Transverse colon (tissue), 4 donors: ENCODE measurements at regions not wholly inside any gene's neighbourhood (a gene's known extent, or its start where the extent isn't known, plus 50 kb on each side); places are given as distances from the start of the nearest gene placed in this dataset.

Experiments used
- DNase-seq: peaks from one replicate; pipeline ENCODE4 v3.0.0-alpha.2; 2019
- H3K27ac ChIP-seq, 4 donors: fragments of 200-600 bp; sonication (generic); 2 replicates each; pipeline ENCODE4 v1.5.1; 2016 to 2018; ENCODE audit warnings: inconsistent platforms in 4 of 4
- H3K27me3 ChIP-seq: fragments of 200-600 bp; sonication (generic); 2 replicates; pipeline ENCODE4 v1.5.1; 2017; ENCODE audit warnings: inconsistent platforms
- H3K36me3 ChIP-seq, 4 donors: fragments of 200-600 bp; sonication (generic); 2 replicates each; pipeline ENCODE4 v1.5.1; 2017 to 2019; ENCODE audit warnings: inconsistent platforms in 4 of 4
- H3K4me1 ChIP-seq, 4 donors: fragments of 200-600 bp; sonication (generic); 2 replicates each; pipeline ENCODE4 v1.5.1; 2017 to 2020; ENCODE audit warnings: inconsistent platforms in 4 of 4
- H3K4me3 ChIP-seq, 4 donors: fragments of 200-600 bp; sonication (generic); 1 replicate in 1 of 4; 2 replicates in 3 of 4; pipeline versions ENCODE4 v1.5.1 to v1.6.1; 2017 to 2019; ENCODE audit warnings: inconsistent platforms in 4 of 4
- H3K9me3 ChIP-seq, 2 donors: fragments of 200-600 bp; sonication (generic); 2 replicates each; pipeline ENCODE4 v1.5.1; 2017 to 2019; ENCODE audit warnings: inconsistent platforms in 2 of 2
- EP300 ChIP-seq: sonication (generic); formaldehyde crosslinking; IDR thresholded peaks from one replicate; pipeline ENCODE4 v1.6.1; 2017; ENCODE audit warnings: antibody characterized with exemption, low read depth
- POLR2A ChIP-seq: fragments of 450-650 bp; IDR thresholded peaks from one replicate; pipeline ENCODE4 v1.6.1; 2016; ENCODE audit warnings: antibody characterized with exemption, mild to moderate bottlenecking, moderate library complexity
- POLR2AphosphoS5 ChIP-seq, 3 donors: sonication (generic); formaldehyde crosslinking; IDR thresholded peaks; one replicate each; pipeline ENCODE4 v1.6.1; 2016; ENCODE audit warnings: antibody characterized with exemption in 3 of 3
- WGBS, 2 donors: methylation state at CpG; one replicate each; pipeline ENCODE4 v1.1.5; 2018; ENCODE audit warnings: low coverage in 1 of 2; 5-methylcytosine and 5-hydroxymethylcytosine counted together
- in situ Hi-C, 4 donors: fragments of 200-750 bp; cut with MboI; loops; one replicate each; pipeline versions ENCODE4 v1.15.0 to v1.15.1; 2017; ENCODE audit warnings: low sequenced_read_pairs in 3 of 4, low pct_ligation_motif_present in 1 of 4, low pct_unique_long_range_greater_than_20kb in 1 of 4
- intact Hi-C: fragments of 100-400 bp; cut with DNase I; formaldehyde crosslinking; loops from one replicate; pipeline ENCODE4 v1.15.1; 2023; ENCODE audit warnings: low total_unique reads
- TF ChIP-seq, protein P1 (sequence below), 5 experiments: fragments of 200-600 bp in 3 of 5; fragments of 450-650 bp in 2 of 5; sonication (generic) in 3 of 5; IDR thresholded peaks; 1 replicate in 2 of 5; 2 replicates in 3 of 5; pipeline ENCODE4 v1.5.1; 2016 to 2017; ENCODE audit warnings: antibody characterized with exemption in 5 of 5, inconsistent platforms in 3 of 5, mild to moderate bottlenecking in 2 of 5, moderate library complexity in 1 of 5

DNA sequence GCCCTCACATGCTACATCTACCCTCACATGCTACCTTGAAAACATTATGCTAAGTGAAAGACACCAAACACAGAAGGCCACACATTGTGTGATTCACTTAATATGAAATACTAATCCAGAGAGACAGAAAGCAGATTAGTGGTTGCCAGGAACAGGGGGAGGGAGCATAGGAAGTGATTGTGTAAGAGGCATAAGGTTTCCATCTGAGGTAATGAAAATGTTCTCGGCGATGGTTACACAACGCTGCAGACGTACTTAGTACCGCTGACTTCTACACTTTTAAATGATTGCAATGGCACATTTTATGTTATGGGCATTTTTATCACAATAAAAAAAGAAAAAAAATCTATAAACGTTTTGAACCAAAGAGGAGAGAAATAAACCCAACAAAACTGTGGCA, 742.3 kb downstream of the TYW1 start:
- in situ Hi-C loops (no loop called here), intact Hi-C loops (no loop called here)
- Histone ChIP-seq H3K4me1 (no peaks in the 10 kb centered on the region), H3K27me3 (no peaks in the 10 kb centered on the region), H3K36me3 (no peaks in the 10 kb centered on the region), H3K4me3 (no peak overlapping the region), H3K27ac (no peak overlapping the region), H3K9me3 (no peaks in the 10 kb centered on the region)
- peak; percentile 50 to 84 (median 75) for TF ChIP-seq POLR2AphosphoS5 (IDR thresholded peaks at IDR 0.05)
- TF ChIP-seq, protein P1, sequence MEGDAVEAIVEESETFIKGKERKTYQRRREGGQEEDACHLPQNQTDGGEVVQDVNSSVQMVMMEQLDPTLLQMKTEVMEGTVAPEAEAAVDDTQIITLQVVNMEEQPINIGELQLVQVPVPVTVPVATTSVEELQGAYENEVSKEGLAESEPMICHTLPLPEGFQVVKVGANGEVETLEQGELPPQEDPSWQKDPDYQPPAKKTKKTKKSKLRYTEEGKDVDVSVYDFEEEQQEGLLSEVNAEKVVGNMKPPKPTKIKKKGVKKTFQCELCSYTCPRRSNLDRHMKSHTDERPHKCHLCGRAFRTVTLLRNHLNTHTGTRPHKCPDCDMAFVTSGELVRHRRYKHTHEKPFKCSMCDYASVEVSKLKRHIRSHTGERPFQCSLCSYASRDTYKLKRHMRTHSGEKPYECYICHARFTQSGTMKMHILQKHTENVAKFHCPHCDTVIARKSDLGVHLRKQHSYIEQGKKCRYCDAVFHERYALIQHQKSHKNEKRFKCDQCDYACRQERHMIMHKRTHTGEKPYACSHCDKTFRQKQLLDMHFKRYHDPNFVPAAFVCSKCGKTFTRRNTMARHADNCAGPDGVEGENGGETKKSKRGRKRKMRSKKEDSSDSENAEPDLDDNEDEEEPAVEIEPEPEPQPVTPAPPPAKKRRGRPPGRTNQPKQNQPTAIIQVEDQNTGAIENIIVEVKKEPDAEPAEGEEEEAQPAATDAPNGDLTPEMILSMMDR (IDR thresholded peaks at IDR 0.05): no peak
- peak; percentile 71 for TF ChIP-seq EP300
- no peak for DNase-seq
- WGBS, 2 donors: 53 to 59% methylated on average over 6 of the region's 6 CpGs

DNA sequence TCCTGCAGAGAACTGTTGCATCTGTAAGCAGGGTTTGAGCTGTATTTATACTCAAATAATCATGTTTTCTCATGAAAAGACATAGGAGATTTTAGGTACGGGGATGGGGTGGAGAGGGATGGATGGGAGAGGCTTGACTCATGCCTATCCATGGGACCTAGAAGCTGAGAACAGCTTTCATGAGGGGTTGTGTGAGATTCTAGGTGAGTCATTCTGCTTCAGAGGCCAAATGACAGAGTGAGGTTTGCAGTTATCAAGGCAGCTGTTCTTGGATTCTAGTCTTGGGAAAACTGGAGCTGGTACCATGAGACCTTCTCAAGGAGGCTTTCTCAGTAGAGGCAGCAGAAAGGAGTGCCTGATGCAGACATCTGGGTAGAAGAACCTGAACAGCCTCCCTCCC, 746.9 kb downstream of the TYW1 start:
- intact Hi-C loops (no loop called here), in situ Hi-C loops (no loop called here)

DNA sequence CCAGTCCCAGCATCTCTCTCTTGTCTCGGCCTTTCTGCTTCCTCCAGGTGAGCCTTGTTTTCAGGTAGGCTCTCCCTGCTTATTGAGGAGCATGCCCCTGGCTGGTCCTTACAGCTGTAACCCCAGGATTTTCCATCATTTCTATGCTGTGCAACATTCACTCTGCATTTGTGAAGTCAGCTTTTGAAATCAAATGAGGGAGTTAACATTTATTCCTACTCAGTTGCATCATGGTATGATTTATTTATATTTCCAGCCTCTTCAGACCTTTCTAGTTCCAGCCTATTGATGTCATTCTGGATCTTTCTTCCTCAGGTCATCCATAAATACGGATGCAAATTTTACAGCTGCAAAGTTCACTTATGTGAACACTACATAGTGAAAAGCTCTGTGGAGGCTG, 755.6 kb downstream of the TYW1 start:
- Histone ChIP-seq H3K27me3 (no peaks in the 10 kb centered on the region), H3K4me3 (no peak overlapping the region), H3K4me1 (no peaks in the 10 kb centered on the region), H3K9me3 (no peaks in the 10 kb centered on the region), H3K36me3 (no peaks in the 10 kb centered on the region), H3K27ac (no peak overlapping the region)
- 45 to 56% methylated on average over 2 of the region's 2 CpGs for WGBS, 2 donors
- TF ChIP-seq POLR2AphosphoS5 (IDR thresholded peaks at IDR 0.05) (no peak), POLR2A (no peak), EP300 (no peak)
- TF ChIP-seq, protein P1 (IDR thresholded peaks at IDR 0.05): no peak
- intact Hi-C loops: no loop called here
- DNase-seq: no peak
- in situ Hi-C loops: loop anchor here in 1 of 4 donors (25.0 kb wide), 1 partner anchor 110 kb away; no protein-coding TSS in a partner anchor

More for the DNA sequence above, 746.9 kb downstream of the TYW1 start:
- H3K9me3 ChIP-seq: peaks cover 0 to 3% of the 10 kb centered on the region in 2 donors
- H3K27me3 ChIP-seq: no peaks in the 10 kb centered on the region
- TF ChIP-seq, protein P1 (IDR thresholded peaks at IDR 0.05): no peak
- TF ChIP-seq EP300 (no peak), POLR2AphosphoS5 (IDR thresholded peaks at IDR 0.05) (no peak), POLR2A (no peak)
- H3K36me3 ChIP-seq: no peaks in the 10 kb centered on the region
- no peaks in the 10 kb centered on the region for H3K4me1 ChIP-seq
- 80 to 88% methylated on average over 1 of the region's 1 CpG for WGBS, 2 donors
- DNase-seq: no peak
- H3K4me3 ChIP-seq: no peak overlapping the region
- no peak overlapping the region for H3K27ac ChIP-seq

DNA sequence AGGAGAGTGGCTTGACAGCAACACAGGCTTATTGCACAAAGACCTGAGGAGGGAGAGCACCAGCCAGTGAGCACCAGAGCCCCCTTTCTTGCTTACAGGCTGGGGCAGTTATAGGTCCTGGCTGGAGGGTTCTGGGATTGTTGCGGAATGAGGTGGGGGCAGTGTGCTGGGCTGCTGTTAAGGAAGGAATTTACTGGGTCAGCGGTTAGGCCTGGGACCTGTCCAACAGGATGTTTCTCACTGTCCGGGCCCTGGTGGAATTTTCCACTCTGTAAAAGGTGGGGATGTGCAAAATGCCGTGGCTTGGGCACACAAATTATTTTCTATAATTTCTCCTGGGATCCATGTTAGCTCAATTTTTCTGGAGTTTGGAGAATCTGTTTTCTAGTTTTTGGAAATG, 757.3 kb downstream of the TYW1 start:
- TF ChIP-seq, protein P1 (IDR thresholded peaks at IDR 0.05): no peak
- no peak for TF ChIP-seq POLR2A
- TF ChIP-seq POLR2AphosphoS5 (IDR thresholded peaks at IDR 0.05): no peak
- no peak for TF ChIP-seq EP300
- Histone ChIP-seq H3K9me3 (no peaks in the 10 kb centered on the region), H3K4me1 (no peaks in the 10 kb centered on the region), H3K4me3 (no peak overlapping the region), H3K36me3 (no peaks in the 10 kb centered on the region), H3K27ac (no peak overlapping the region), H3K27me3 (no peaks in the 10 kb centered on the region)
- intact Hi-C loops (no loop called here), in situ Hi-C loops (loop anchor here in 1 of 4 donors (25.0 kb wide), 1 partner anchor 108 kb away; no protein-coding TSS in a partner anchor)
- 84% methylated on average over 4 of the region's 4 CpGs; no CpG with 5 or more reads in 1 of the 2 donors for WGBS, 2 donors
- DNase-seq: no peak
